Fibroblast of mammary gland (primary cell): ENCODE measurements at regions not wholly inside any gene's neighbourhood (a gene's known extent, or its start where the extent isn't known, plus 50 kb on each side); places are given as distances from the start of the nearest gene placed in this dataset.

Experiments used
- DNase-seq: peaks from one replicate; pipeline ENCODE4 v3.0.0-alpha.2; 2010; ENCODE audit warnings: low read depth
- H3K4me3 ChIP-seq: 2 replicates; pipeline ENCODE4 v1.5.1; 2011; ENCODE audit warnings: low read depth, mild to moderate bottlenecking, low read length, moderate library complexity; ENCODE audit not compliant: control insufficient read depth
- CTCF ChIP-seq: conservative IDR thresholded peaks from 2 replicates; pipeline ENCODE4 v1.5.1; 2011; ENCODE audit warnings: low read depth, low read length, inconsistent platforms; ENCODE audit not compliant: control insufficient read depth, insufficient read depth

GRCh38 chr15:66852064-66852905 is 150.2 kb downstream of the SMAD6 start:
- no peak overlapping the region for H3K4me3 ChIP-seq
- no peak for TF ChIP-seq CTCF
- DNase-seq = no peak

- TF ChIP-seq CTCF = no peak
- DNase-seq = no peak
- no peak overlapping the region for H3K4me3 ChIP-seq
These were observed 152.3 kb downstream of the SMAD6 start for GRCh38 chr15:66854012-66854965.

- H3K4me3 ChIP-seq = no peak overlapping the region
- DNase-seq = no peak
- no peak for TF ChIP-seq CTCF
These were observed 153.0 kb downstream of the SMAD6 start for GRCh38 chr15:66855041-66855440.

DNA sequence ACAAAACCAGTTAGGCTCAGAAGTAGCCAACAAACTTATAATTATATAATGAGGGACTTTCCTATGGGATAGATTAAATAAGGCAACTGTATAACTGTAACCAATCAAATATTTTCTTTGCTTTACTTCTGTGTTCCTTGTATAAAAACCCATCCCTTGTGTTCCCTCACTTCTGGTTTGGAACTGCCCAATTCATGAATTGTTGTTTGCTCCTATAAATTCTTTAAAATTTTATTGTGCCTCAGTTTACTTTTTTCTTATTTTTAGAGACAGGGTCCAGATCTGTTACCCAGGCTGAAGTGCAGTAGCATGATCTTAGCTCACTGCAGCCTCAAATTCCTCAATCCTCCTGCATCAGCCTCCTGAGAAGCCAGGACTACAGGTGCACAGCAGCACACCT is 155.7 kb downstream of the SMAD6 start:
- no peak for DNase-seq
- H3K4me3 ChIP-seq = no peak overlapping the region
- no peak for TF ChIP-seq CTCF

DNA sequence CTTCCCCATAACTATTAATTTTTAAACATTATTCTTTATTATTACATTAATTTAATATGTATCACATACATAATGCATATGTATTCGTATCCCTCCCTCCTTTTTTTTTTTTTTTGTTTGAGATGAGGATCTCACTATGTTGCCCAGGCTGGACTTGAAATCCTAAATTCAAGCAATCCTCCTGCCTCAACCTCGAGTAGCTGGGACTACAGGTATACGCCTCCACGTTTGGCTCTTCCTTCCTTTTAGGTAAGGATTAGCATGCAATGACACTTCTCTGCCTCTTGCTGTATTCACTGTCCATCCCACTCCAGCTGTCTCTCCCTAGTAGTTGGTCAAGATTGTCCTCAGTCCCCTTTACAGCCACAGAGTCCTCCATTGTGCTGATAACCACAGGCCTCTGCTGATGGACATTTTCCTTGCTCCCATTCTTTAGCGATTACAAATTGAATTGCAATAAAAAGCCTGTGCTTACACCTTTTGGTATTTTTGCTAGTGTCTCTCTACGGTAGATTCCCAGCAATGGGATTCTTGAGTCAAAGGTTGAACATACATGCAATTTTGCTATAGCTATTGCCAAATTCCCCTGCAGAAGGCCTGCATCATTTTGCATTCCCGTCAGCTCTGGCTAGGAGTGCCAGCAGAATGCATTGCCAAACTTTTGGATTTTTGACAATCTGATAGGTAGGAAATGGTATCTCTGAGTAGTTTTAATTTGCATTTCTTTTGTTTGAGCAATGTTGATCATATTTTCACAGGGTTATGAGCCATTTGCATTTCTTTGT is 156.6 kb downstream of the SMAD6 start:
- no peak overlapping the region for H3K4me3 ChIP-seq
- TF ChIP-seq CTCF = no peak
- no peak for DNase-seq

DNA sequence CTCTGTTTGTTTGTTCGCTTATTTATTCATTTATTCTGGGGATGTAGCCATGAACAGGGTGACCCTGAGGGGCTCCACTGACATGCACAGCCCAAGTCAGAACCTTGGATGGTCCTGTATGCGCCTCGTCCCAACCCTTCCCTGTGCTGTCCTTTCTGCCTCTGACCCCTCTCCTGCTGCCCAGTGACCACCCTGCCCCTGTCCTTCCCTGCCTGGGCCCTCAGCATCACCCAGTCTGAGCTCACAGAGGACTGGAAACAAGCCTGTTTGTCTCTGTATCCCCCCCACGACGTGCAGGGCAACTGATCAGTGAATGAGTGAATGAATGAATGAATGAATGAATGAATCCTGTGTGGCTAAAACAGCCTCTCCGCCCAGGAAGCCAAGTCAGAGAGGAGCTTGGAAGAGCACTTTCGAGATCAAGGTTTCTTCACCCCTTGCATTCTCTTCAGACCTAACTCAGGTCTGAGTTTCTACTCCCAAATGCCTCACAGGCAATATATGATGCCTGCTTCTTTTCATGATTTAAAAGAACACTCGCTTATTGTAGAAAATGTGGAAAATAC is 157.7 kb downstream of the SMAD6 start:
- H3K4me3 ChIP-seq = no peak overlapping the region
- TF ChIP-seq CTCF = no peak
- DNase-seq = no peak
